ENCODE measurements at regions not wholly inside any gene's neighbourhood (a gene's known extent, or its start where the extent isn't known, plus 50 kb on each side); places are given as distances from the start of the nearest gene placed in this dataset.

DNA sequence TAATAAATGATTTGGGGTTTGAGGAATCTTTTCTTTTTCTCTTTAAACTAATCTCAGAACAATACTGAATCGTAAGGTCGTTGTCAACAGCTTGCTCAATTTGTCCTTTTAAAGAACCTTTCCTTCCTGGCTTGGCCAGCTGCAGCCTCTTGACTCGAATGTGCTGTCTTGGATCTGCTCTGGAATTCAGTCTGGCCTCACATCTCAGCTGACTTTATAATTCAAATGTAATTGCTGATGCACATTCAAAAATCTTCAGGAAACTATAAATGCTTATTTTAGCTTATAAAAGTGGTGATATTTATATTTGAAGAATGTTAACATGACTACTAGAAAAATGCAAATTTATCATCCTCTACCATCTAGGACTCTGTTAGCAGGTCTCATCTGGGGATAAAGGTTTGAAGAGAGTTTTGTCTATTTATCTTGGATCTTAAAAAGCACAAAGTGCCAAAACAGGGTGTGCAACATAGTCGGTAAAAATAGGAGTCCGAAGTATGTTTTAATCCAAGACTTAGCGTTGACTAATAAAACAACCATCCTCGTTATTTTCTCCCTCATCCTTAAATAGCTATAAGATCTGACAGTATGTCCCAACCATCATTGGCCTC lies 1035.2 kb downstream of the MCTP2 start:
- Histone ChIP-seq H3K4me1 (ENCODE audit: insufficient read depth, low read length) (no peaks in the 10 kb centered on the region), H3K4me3 (ENCODE audit: low read length in 2 of 2) (no peak overlapping the region), H3K36me3 (ENCODE audit: insufficient read depth, low read length) (no peaks in the 10 kb centered on the region), H3K27me3 (ENCODE audit: insufficient read depth, low read length) (no peaks in the 10 kb centered on the region), H3K27ac (ENCODE audit: low read depth, low read length) (no peak overlapping the region), H3K9me3 (ENCODE audit: control insufficient read depth in 1 of 2, low read length in 2 of 2) (no peaks in the 10 kb centered on the region)
- peaks cover 0 to 3% (median 0%) of the 10 kb centered on the region in 8 donors for H3K9me3 Mint-ChIP-seq
- ChIA-PET POLR2A (ENCODE audit: partially characterized antibody) (no interaction called here), CTCF (ENCODE audit: partially characterized antibody) (interaction anchor here (0.7 to 1.3 kb wide), 2 partner anchors 9 to 39 kb away, joined by 3 read pairs; no protein-coding TSS in a partner anchor)
- intact Hi-C loops (cut with micrococcal nuclease): no loop called here
- H3K4me1 Mint-ChIP-seq: peaks cover 0 to 1% (median 0%) of the 10 kb centered on the region in 4 donors
- peaks cover 2 to 4% of the 10 kb centered on the region in 2 donors for H3K27me3 Mint-ChIP-seq
- DNase-seq: no peak
- H3K4me3 Mint-ChIP-seq: no peak overlapping the region
- no peaks in the 10 kb centered on the region for H3K36me3 Mint-ChIP-seq
- H3K27ac Mint-ChIP-seq: no peak overlapping the region

DNA sequence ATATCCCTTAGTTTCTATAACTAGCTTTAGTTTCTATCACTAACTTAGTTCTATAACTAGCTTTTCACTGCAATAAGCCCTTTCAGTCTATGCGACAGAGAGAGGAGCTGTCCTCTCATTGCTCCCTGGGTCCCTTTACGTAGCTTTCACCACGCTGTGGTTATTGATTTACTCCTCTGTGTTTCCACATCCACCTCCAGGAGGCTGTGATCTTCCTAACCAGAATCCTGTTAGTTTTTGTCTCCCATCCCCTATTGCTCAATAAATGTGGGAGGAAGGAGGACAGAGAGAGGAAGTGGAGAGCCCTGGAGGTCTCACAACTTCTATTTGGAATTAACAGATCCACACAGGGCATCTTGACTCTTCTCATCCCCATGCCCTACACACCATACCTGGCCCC lies 1036.1 kb downstream of the MCTP2 start:
- H3K36me3 ChIP-seq (ENCODE audit: insufficient read depth, low read length): no peaks in the 10 kb centered on the region
- no peaks in the 10 kb centered on the region for H3K4me1 ChIP-seq (ENCODE audit: insufficient read depth, low read length)
- no peak overlapping the region for H3K4me3 Mint-ChIP-seq
- H3K27ac ChIP-seq (ENCODE audit: low read depth, low read length): no peak overlapping the region
- H3K36me3 Mint-ChIP-seq: no peaks in the 10 kb centered on the region
- H3K27me3 ChIP-seq (ENCODE audit: insufficient read depth, low read length): no peaks in the 10 kb centered on the region
- ChIA-PET POLR2A (ENCODE audit: partially characterized antibody) (interaction anchor here (0.6 kb wide), 1 partner anchor 1967 kb away, joined by 4 read pairs; no protein-coding TSS in a partner anchor), CTCF (ENCODE audit: partially characterized antibody) (interaction anchor here (1.3 kb wide), 1 partner anchor 10 kb away, joined by 3 read pairs; no protein-coding TSS in a partner anchor)
- intact Hi-C loops (cut with micrococcal nuclease): no loop called here
- no peak overlapping the region for H3K27ac Mint-ChIP-seq
- H3K9me3 ChIP-seq (ENCODE audit: control insufficient read depth in 1 of 2, low read length in 2 of 2): no peaks in the 10 kb centered on the region
- peaks cover 0 to 1% (median 0%) of the 10 kb centered on the region in 4 donors for H3K4me1 Mint-ChIP-seq
- peaks cover 0 to 1% of the 10 kb centered on the region in 2 donors for H3K27me3 Mint-ChIP-seq
- peaks cover 0 to 6% (median 1%) of the 10 kb centered on the region in 8 donors for H3K9me3 Mint-ChIP-seq
- H3K4me3 ChIP-seq (ENCODE audit: low read length in 2 of 2): no peak overlapping the region
- no peak for DNase-seq

DNA sequence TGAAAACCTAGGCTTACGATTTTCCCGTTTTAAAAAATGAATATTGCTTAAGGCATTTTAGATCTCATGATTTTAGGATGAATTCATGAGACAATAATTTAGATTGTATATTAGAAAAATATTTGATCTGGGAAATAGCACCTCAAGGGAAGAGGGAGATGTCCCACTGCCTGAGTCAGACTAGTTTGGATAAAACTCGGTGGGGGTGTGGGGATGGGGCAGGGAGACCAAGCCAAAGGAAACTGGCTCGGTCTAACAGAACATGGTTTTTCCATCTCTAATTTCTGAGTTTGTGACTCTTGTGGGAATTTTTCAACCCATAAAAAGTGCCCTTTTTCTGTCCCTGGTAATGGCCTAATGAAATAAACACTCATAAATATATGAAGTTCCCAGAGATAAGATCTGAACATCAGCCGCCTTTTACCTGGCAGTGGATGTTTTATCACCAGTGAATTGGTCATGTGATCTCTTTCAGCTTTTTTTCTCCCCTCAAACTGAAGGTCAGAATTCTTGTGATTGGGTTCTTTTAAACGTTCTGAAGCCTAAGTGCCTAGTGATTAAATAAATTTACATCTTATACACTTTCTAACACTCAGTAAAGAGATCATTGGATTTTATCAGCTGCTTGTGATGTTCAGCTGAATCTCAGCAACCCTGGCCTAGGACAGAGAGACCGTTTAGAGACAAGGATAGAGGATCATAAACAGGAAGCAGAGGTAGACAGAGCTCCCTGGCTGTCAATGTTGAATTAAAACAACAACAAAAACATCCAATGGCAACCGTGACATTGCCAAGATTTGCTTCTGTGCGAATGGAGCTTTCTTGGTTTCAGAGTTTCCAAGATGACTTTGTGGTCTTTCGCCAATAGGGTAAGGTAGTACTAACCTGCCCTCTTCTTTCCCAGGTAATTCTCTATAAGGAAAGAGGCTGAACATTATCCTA lies 1038.2 kb downstream of the MCTP2 start:
- POLR2A ChIA-PET (ENCODE audit: partially characterized antibody): no interaction called here
- Histone ChIP-seq H3K4me1 (ENCODE audit: insufficient read depth, low read length) (no peaks in the 10 kb centered on the region), H3K36me3 (ENCODE audit: insufficient read depth, low read length) (no peaks in the 10 kb centered on the region), H3K27me3 (ENCODE audit: insufficient read depth, low read length) (no peaks in the 10 kb centered on the region), H3K9me3 (ENCODE audit: control insufficient read depth in 1 of 2, low read length in 2 of 2) (no peaks in the 10 kb centered on the region), H3K27ac (ENCODE audit: low read depth, low read length) (no peak overlapping the region), H3K4me3 (ENCODE audit: low read length in 2 of 2) (no peak overlapping the region)
- Mint-ChIP-seq H3K9me3 (peaks cover 0 to 6% (median 1%) of the 10 kb centered on the region in 8 donors), H3K27ac (no peak overlapping the region), H3K27me3 (peaks cover 2 to 4% of the 10 kb centered on the region in 2 donors), H3K4me1 (peaks cover 0 to 1% (median 0%) of the 10 kb centered on the region in 4 donors), H3K36me3 (no peaks in the 10 kb centered on the region), H3K4me3 (no peak overlapping the region)
- DNase-seq: no peak
- CTCF ChIA-PET (ENCODE audit: partially characterized antibody): interaction anchor here (1.0 to 1.5 kb wide), 2 partner anchors 9 to 10 kb away, joined by 3 to 5 read pairs; no protein-coding TSS in a partner anchor
- intact Hi-C loops (cut with micrococcal nuclease): no loop called here

DNA sequence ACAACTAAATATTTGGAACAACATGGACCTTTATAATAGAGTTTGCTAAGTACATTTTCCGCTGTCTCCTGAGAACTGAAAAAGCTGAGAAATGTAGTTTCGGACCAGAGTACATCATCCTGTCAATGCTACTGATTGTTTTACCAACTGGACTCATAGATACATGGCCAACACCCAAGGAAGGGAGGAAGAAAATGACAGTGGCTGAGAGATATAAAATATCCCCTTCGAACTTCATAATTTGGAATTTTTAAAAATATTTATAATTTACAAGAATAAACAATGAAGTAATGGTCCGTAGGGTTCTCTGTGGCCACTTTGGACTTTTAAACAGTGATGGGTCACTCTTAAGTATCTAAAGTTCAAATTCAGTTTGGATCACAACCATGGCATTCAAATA lies 1042.7 kb downstream of the MCTP2 start:
- Histone ChIP-seq H3K27me3 (ENCODE audit: insufficient read depth, low read length) (no peaks in the 10 kb centered on the region), H3K4me1 (ENCODE audit: insufficient read depth, low read length) (no peaks in the 10 kb centered on the region), H3K4me3 (ENCODE audit: low read length in 2 of 2) (no peak overlapping the region), H3K9me3 (ENCODE audit: control insufficient read depth in 1 of 2, low read length in 2 of 2) (no peaks in the 10 kb centered on the region), H3K27ac (ENCODE audit: low read depth, low read length) (no peak overlapping the region), H3K36me3 (ENCODE audit: insufficient read depth, low read length) (no peaks in the 10 kb centered on the region)
- intact Hi-C loops (cut with micrococcal nuclease): no loop called here
- Mint-ChIP-seq H3K4me3 (no peak overlapping the region), H3K27me3 (peaks cover 2 to 6% of the 10 kb centered on the region in 2 donors), H3K9me3 (peaks cover 0 to 7% (median 1%) of the 10 kb centered on the region in 8 donors), H3K36me3 (no peaks in the 10 kb centered on the region), H3K4me1 (no peaks in the 10 kb centered on the region), H3K27ac (no peak overlapping the region)
- POLR2A ChIA-PET (ENCODE audit: partially characterized antibody): no interaction called here
- no peak for DNase-seq
- CTCF ChIA-PET (ENCODE audit: partially characterized antibody): no interaction called here

DNA sequence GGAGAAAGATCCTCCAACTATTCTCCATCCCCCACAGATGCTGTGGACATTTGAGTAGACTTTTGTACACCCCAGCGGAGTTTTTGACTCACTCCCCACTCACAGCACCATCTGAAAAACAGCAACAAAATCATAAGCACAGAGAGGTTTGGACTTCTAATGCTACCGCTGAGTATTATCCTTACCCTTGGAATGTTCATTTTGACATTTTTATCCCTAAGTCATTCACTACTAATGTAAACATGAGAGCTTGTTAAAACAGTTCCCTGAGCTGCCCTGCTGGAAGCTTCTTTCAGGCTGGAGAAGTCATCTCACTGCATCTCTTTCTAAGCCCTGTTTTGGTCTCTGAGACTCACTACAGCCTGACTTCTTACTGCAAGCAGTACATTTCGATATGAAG lies 1045.9 kb downstream of the MCTP2 start:
- POLR2A ChIA-PET (ENCODE audit: partially characterized antibody): no interaction called here
- intact Hi-C loops (cut with micrococcal nuclease): no loop called here
- no peak overlapping the region for H3K27ac Mint-ChIP-seq

DNA sequence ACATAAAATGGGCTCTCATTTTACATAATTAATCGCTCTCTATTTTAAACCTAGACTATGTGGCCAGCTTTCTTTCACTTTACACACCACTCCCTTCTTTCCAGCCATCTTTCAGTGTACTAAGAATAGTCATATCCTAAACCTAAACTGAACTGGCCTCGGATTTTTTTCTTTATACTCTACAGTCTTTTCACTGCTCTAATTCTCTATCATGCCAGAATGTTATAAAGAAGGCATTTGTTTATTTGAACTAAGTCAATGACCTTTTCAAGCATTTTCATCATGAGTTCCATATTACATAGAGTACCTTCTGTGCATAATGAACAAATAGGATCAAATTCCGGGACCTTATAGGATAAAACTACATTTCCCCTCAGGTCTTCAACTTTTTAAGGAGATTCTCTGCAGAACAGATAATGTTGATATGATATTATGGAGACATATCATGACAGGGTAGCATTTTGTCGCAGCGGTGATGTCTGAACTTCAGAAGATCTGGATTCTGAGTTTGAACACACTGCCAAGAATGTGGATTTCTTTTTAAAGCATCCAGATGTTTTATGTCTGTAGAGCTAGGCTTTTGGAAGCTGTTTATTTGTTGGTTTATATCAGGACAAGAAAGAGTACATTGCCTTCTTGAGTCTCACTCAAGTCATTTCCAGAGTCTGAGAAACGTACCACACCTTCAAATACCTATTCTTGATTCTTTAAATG lies 1047.3 kb downstream of the MCTP2 start:
- no peak overlapping the region for H3K27ac Mint-ChIP-seq
- Histone ChIP-seq H3K9me3 (ENCODE audit: control insufficient read depth in 1 of 2, low read length in 2 of 2) (no peaks in the 10 kb centered on the region), H3K4me1 (ENCODE audit: insufficient read depth, low read length) (no peaks in the 10 kb centered on the region), H3K4me3 (ENCODE audit: low read length in 2 of 2) (no peak overlapping the region), H3K27ac (ENCODE audit: low read depth, low read length) (no peak overlapping the region), H3K36me3 (ENCODE audit: insufficient read depth, low read length) (no peaks in the 10 kb centered on the region), H3K27me3 (ENCODE audit: insufficient read depth, low read length) (no peaks in the 10 kb centered on the region)
- H3K4me3 Mint-ChIP-seq: no peak overlapping the region
- DNase-seq: no peak
- H3K9me3 Mint-ChIP-seq: peaks cover 0 to 3% (median 0%) of the 10 kb centered on the region in 8 donors
- CTCF ChIA-PET (ENCODE audit: partially characterized antibody): no interaction called here
- intact Hi-C loops (cut with micrococcal nuclease): no loop called here
- POLR2A ChIA-PET (ENCODE audit: partially characterized antibody): no interaction called here
- no peaks in the 10 kb centered on the region for H3K4me1 Mint-ChIP-seq
- H3K36me3 Mint-ChIP-seq: no peaks in the 10 kb centered on the region
- peaks cover 2% of the 10 kb centered on the region in 2 donors for H3K27me3 Mint-ChIP-seq

More for the DNA sequence above, 1045.9 kb downstream of the MCTP2 start:
- H3K4me3 Mint-ChIP-seq: no peak overlapping the region
- no peaks in the 10 kb centered on the region for H3K9me3 ChIP-seq (ENCODE audit: control insufficient read depth in 1 of 2, low read length in 2 of 2)
- H3K4me3 ChIP-seq (ENCODE audit: low read length in 2 of 2): no peak overlapping the region
- H3K27me3 ChIP-seq (ENCODE audit: insufficient read depth, low read length): no peaks in the 10 kb centered on the region
- no peaks in the 10 kb centered on the region for H3K36me3 ChIP-seq (ENCODE audit: insufficient read depth, low read length)
- H3K27ac ChIP-seq (ENCODE audit: low read depth, low read length): no peak overlapping the region
- H3K9me3 Mint-ChIP-seq: peaks cover 0 to 5% (median 0%) of the 10 kb centered on the region in 8 donors
- peaks cover 4 to 6% of the 10 kb centered on the region in 2 donors for H3K27me3 Mint-ChIP-seq
- DNase-seq: no peak
- H3K36me3 Mint-ChIP-seq: no peaks in the 10 kb centered on the region
- CTCF ChIA-PET (ENCODE audit: partially characterized antibody): no interaction called here
- no peaks in the 10 kb centered on the region for H3K4me1 Mint-ChIP-seq
- no peaks in the 10 kb centered on the region for H3K4me1 ChIP-seq (ENCODE audit: insufficient read depth, low read length)

All from CD4-positive, alpha-beta memory T cell (primary cell).